GM21367 (cell line): ENCODE measurements at regions not wholly inside any gene's neighbourhood (a gene's known extent, or its start where the extent isn't known, plus 50 kb on each side); places are given as distances from the start of the nearest gene placed in this dataset.
A peak's percentile ranks its signal among the peaks of the same experiment; 100 is the strongest.

Source experiments
- ATAC-seq: cut with Tn5 transposase; IDR thresholded peaks from one replicate; pipeline ENCODE4 v1.9.1; 2021; ENCODE audit not compliant: unreplicated experiment

GRCh38 chr13:108156749-108157148, 58.6 kb downstream of the LIG4 start:
- ATAC-seq = no peak

DNA sequence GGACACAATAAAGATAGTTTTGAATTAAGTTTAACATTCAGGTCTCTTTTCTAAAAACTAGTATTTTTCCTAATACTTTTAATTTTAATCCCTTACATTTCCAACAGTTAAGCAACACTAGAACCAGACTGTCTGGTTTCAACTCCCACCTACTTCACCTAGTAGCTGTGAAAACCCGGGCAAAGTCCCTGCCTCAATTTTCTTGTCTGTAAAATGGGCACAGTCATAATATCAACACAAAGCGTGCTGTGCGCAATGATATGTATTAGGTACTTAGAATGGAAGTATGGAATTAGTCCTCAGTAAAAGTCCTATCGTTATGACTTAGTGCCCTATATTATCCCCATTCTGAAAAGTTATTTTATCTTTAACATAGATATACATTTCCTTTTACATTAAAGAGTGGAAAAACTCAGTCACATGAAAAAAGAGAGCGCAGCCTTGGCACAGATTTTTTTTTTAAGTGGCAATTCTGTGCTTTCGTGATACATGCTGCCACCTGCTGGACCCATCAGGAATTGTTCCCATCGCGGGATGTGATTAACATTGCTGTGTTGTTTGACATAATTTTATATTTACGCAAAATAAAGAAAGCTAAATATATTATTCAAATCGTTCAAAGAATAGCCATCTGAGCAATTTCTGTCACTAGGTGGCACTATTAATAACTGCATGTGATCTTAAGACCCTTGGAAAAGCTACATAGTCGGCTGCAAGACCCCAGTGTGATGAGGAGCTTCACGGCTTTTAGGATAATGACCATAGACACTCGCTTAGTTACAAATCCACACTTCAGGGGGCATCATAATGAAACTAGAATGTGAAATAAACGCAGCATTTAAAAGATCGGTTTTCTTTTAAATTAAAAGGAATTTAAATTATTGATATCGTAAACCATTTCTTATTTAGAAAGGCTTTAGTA, 59.9 kb downstream of the LIG4 start:
- ATAC-seq = peak; percentile 52

GRCh38 chr13:108154421-108154858, 60.9 kb downstream of the LIG4 start:
- ATAC-seq = no peak

DNA sequence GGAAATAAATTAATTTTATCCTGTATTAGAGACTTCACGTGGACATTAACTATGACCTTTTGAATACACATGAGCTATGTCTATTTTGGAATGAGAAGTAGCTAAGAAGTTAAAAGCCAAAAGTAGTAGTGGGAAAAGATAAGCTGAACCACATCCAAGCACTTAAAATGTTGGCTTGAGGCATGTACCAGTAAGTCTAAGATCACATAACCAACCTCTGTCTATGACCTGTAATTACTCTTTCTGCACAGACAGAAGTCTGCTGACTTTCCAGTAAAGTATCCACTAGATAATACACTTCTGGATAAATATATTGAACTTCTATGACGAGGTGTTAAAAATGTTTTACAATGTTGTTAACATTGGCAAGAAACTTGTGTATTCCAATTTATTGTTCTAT, 68.7 kb downstream of the LIG4 start:
- no peak for ATAC-seq

GRCh38 chr13:108142702-108143436, 72.5 kb downstream of the LIG4 start:
- ATAC-seq = no peak

- no peak for ATAC-seq
These were observed 78.2 kb downstream of the LIG4 start for GRCh38 chr13:108137176-108137575.

GRCh38 chr13:108127406-108127805, 87.9 kb downstream of the LIG4 start:
- no peak for ATAC-seq

- no peak for ATAC-seq
These were observed 89.3 kb downstream of the LIG4 start for GRCh38 chr13:108126056-108126455.

DNA sequence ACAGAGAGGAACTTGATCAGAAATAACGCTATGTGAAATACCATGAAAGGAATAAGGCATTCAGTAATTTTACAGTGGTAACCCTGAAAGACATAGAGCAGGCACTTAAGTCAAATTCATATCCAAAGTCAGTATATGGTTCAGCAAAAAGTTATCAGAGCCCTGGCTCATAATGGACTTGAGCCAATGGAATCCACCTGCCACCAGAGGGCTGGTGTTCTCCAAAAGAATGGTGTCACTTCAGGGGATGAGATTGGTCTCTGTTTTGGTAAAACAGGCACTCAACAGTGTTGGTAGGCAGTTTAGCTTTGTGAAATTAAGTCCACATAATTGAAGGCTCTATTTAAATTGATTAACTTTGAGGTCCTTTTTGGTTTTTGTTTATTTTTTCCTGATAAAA, 93.9 kb downstream of the LIG4 start:
- ATAC-seq = no peak

GRCh38 chr13:108120856-108121255, 94.5 kb downstream of the LIG4 start:
- no peak for ATAC-seq

DNA sequence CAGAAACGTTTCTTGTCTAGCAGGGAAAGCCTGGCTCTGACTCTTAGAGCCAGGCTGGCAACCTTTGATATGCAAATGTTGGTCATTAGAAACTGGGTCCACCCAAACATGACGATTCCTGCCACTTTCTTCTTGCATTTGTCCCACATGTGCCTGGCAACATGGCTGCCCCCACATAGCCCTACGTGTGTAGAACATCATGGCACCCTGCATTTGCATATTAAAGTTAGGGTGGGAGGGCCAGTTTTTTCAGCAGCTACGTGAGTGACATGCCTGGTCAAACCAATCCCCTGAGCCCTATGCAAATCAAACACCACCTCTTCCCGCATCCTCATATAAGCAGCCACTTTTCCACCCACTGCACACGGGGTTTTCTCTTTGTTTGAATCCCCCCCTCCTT, 95.0 kb downstream of the LIG4 start:
- ATAC-seq = no peak

DNA sequence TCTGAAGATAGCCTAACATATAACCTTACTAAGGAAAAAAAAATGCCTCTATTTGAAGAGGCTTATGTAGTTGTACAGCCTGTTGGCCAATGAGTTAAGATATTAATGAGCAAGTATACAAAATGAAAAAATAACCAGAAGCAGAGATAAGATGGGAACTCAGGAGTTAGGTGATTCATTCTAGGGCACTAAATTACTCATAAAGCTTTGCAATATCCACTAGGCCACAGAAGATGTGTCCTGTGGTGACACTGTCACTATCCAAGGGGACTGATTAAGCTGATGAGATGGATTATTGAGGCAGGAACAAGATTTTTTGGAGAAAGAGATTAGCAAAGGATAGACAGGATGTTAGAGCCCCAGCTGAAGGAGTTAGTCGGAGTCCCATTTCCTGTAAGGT, 99.6 kb downstream of the LIG4 start:
- ATAC-seq = no peak

DNA sequence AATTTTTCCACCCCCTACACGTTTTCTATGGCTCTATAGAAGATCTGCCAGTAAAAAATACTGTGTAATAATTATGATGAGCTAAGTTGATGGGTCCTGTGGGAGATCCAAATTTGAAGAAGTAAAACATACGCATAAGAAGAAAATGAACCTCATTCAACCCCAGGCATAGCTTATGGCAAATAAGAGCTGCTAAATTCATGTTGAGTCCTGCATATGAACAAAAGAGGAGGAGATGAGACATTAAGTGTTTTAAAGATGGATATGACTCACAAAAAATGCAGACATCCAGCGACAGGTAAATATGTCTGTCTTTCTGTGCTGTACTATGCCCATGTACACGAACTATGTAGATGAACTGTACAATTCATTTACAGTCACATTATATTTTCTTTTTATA, 101.9 kb downstream of the LIG4 start:
- no peak for ATAC-seq

GRCh38 chr13:108104736-108105135, 110.6 kb downstream of the LIG4 start:
- no peak for ATAC-seq

- no peak for ATAC-seq
These were observed 112.6 kb downstream of the LIG4 start for GRCh38 chr13:108102771-108103170.

GRCh38 chr13:108096301-108096915, 118.9 kb downstream of the LIG4 start:
- no peak for ATAC-seq

DNA sequence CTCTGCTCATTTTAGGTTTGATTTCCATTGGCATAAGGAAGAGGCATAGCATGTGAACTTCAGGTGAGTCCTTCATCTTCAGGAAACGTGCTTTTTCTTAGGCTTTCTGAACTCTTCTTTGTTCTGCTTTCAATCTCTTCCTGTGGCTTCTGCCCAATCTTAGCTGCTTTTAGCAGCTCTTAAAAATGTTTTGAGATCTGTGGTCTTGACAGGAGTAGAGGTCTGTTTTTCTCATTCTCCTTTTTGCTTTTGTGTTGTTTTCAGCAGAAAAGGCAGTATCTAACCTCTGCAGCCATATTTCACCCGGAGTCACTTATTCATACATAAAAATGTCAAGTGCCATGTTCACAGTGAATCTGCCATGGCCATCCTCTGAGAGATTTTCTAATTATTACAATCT, 120.3 kb downstream of the LIG4 start:
- no peak for ATAC-seq

DNA sequence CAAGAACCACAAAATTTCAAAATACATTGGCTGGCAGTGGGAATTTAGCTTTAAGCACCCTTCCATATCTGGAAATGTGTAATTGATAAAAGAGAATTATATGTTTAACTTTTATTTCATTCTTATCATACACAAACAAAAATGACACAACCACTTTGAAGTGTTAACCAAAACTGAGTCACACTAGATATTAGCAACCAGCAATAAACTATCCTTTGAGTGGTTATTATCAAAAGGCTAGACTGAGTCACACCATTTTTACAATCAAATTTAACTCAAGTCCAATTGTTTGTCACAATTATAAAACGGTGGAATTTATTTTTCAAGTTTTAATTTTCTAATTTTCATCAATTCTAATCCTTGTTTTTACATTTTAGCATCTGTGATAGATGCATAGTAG, 121.7 kb downstream of the LIG4 start:
- no peak for ATAC-seq

DNA sequence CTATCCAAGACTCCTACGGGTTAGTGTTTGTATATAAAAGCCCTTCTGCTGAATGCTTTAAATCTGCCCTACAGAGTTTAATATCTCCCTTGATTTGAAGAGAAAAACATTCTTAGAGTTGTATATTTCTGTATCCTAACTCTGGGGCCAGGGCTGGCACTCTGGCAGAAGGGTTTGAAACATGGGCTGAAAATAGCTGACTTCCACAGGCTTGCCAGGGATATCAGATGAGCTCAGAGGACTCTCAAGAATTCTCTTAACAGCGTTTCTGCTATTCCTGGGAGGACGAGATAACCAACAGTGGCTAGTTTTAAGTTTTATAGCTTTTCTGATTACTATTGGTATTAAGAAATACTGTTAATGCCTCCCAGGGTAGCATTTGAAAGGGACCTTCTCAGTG, 127.5 kb downstream of the LIG4 start:
- no peak for ATAC-seq

GRCh38 chr13:108086678-108087077, 128.7 kb downstream of the LIG4 start:
- no peak for ATAC-seq

GRCh38 chr13:108084840-108085239, 130.5 kb downstream of the LIG4 start:
- ATAC-seq = no peak

DNA sequence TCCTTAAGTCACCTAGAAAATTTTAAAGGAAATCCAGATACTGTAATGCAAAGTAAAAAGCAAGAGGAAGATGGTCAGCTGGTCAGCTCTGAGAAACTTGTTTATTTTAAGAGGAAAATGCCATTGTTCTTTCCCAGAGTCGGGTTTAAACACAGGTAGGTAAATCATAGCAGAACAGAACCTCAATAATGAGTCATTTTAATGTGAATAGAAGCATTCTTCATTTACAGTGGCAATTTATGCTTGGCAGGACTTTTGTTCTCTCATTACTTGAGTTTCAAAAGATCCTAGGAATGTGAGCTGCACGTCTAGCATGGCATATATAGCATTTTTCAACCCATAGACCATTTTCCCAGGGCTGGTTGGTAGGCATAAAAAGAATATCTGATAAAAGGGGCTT, 132.3 kb downstream of the LIG4 start:
- no peak for ATAC-seq
